ENCODE measurements at regions not wholly inside any gene's neighbourhood (a gene's known extent, or its start where the extent isn't known, plus 50 kb on each side); places are given as distances from the start of the nearest gene placed in this dataset.

DNA sequence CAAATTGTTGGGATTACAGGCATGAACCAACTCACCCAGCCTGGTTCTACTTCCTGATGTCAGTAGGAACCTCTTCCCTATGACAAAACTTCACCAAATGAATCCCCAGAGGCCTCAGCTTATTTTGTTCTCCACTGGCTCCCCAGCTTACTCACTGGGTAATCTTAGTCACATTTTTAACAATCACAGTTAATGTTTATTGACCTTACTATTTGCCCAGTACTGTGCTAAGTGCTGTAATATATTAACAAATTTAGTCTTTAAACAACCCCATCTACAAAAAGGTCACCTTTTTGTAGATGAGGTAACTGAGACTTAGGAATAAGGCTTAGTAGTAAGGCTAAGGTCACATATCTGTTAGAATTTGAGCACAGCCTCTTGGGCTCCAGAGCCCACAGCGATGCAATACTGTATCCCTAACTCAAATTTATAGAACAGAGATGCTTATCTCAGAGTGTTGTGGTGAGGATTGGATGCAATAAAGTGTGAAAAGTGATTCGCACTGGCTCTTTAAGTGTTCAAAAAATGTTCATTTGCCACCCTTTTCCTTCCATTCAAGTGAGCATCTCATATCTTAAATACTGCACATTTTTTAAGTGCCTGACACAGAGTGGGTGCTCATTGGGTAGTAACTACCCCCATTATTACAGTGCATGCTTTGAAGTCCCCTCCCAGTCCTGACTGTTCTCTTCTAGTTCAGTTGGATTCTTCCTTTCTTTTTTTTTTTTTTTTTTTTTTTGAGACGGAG is 146.4 kb upstream of the ARHGAP5 start:
- H3K4me3 ChIP-seq = no peak overlapping the region
- H3K4me1 ChIP-seq = peaks cover 0 to 21% (median 18%) of the 10 kb centered on the region in 4 donors
- no peaks in the 10 kb centered on the region for H3K9me3 ChIP-seq
- intact Hi-C loops (cut with DNase I) = no loop called here
- TF ChIP-seq EP300 (IDR thresholded peaks at IDR 0.05) (no peak), POLR2AphosphoS5 (IDR thresholded peaks at IDR 0.05) (no peak), POLR2A (IDR thresholded peaks at IDR 0.05) (no peak)
- TF ChIP-seq, protein P1, sequence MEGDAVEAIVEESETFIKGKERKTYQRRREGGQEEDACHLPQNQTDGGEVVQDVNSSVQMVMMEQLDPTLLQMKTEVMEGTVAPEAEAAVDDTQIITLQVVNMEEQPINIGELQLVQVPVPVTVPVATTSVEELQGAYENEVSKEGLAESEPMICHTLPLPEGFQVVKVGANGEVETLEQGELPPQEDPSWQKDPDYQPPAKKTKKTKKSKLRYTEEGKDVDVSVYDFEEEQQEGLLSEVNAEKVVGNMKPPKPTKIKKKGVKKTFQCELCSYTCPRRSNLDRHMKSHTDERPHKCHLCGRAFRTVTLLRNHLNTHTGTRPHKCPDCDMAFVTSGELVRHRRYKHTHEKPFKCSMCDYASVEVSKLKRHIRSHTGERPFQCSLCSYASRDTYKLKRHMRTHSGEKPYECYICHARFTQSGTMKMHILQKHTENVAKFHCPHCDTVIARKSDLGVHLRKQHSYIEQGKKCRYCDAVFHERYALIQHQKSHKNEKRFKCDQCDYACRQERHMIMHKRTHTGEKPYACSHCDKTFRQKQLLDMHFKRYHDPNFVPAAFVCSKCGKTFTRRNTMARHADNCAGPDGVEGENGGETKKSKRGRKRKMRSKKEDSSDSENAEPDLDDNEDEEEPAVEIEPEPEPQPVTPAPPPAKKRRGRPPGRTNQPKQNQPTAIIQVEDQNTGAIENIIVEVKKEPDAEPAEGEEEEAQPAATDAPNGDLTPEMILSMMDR (IDR thresholded peaks at IDR 0.05) = no peak
- H3K27me3 ChIP-seq = no peaks in the 10 kb centered on the region
- H3K36me3 ChIP-seq = no peaks in the 10 kb centered on the region
- no peak for DNase-seq
- 58 to 78% methylated on average over 3 of the region's 3 CpGs for WGBS, 2 donors
- no peak overlapping the region for H3K27ac ChIP-seq

GRCh38 chr14:31932675-31933074 is 144.4 kb upstream of the ARHGAP5 start:
- Histone ChIP-seq H3K9me3 (no peaks in the 10 kb centered on the region), H3K4me1 (peaks cover 0 to 9% (median 5%) of the 10 kb centered on the region in 4 donors), H3K36me3 (no peaks in the 10 kb centered on the region), H3K4me3 (no peak overlapping the region), H3K27me3 (no peaks in the 10 kb centered on the region), H3K27ac (no peak overlapping the region)
- intact Hi-C loops (cut with DNase I) = no loop called here
- no peak for DNase-seq
- TF ChIP-seq EP300 (IDR thresholded peaks at IDR 0.05) (no peak), POLR2AphosphoS5 (IDR thresholded peaks at IDR 0.05) (no peak), POLR2A (IDR thresholded peaks at IDR 0.05) (no peak)
- TF ChIP-seq, protein P1 (IDR thresholded peaks at IDR 0.05) = no peak
- WGBS, 2 donors = 91 to 95% methylated on average over 5 of the region's 5 CpGs

GRCh38 chr14:31933716-31934115 is 143.4 kb upstream of the ARHGAP5 start:
- no peaks in the 10 kb centered on the region for H3K9me3 ChIP-seq
- no peak overlapping the region for H3K27ac ChIP-seq
- H3K36me3 ChIP-seq = no peaks in the 10 kb centered on the region
- peaks cover 0 to 4% (median 0%) of the 10 kb centered on the region in 4 donors for H3K4me1 ChIP-seq
- H3K4me3 ChIP-seq = no peak overlapping the region
- 24 to 59% methylated on average over 3 of the region's 3 CpGs for WGBS, 2 donors
- no peak for DNase-seq
- TF ChIP-seq POLR2A (IDR thresholded peaks at IDR 0.05) = no peak
- TF ChIP-seq EP300 (IDR thresholded peaks at IDR 0.05) = no peak
- TF ChIP-seq, protein P1 (IDR thresholded peaks at IDR 0.05) = no peak
- TF ChIP-seq POLR2AphosphoS5 (IDR thresholded peaks at IDR 0.05) = no peak
- no peaks in the 10 kb centered on the region for H3K27me3 ChIP-seq
- intact Hi-C loops (cut with DNase I) = no loop called here

- Histone ChIP-seq H3K36me3 (no peaks in the 10 kb centered on the region), H3K4me1 (peaks cover 0 to 4% (median 0%) of the 10 kb centered on the region in 4 donors), H3K27ac (no peak overlapping the region), H3K9me3 (no peaks in the 10 kb centered on the region), H3K27me3 (no peaks in the 10 kb centered on the region), H3K4me3 (no peak overlapping the region)
- TF ChIP-seq EP300 (IDR thresholded peaks at IDR 0.05) (no peak), POLR2A (IDR thresholded peaks at IDR 0.05) (no peak), POLR2AphosphoS5 (IDR thresholded peaks at IDR 0.05) (no peak)
- TF ChIP-seq, protein P1 (IDR thresholded peaks at IDR 0.05) = no peak
- no peak for DNase-seq
- 21 to 59% methylated on average over 4 of the region's 4 CpGs for WGBS, 2 donors
- intact Hi-C loops (cut with DNase I) = no loop called here
These were observed 142.3 kb upstream of the ARHGAP5 start for GRCh38 chr14:31934767-31935266.
